GM21423 (cell line): ENCODE measurements at regions not wholly inside any gene's neighbourhood (a gene's known extent, or its start where the extent isn't known, plus 50 kb on each side); places are given as distances from the start of the nearest gene placed in this dataset.

Source experiments
- ATAC-seq: cut with Tn5 transposase; IDR thresholded peaks from one replicate; pipeline ENCODE4 v1.9.1; 2021; ENCODE audit warnings: mild to moderate bottlenecking, moderate library complexity; ENCODE audit not compliant: unreplicated experiment

- ATAC-seq, result no peak
Measured at GRCh38 chr2:117492209-117492851, 322.2 kb upstream of the DDX18 start.

GRCh38 chr2:117500721-117501120, 313.8 kb upstream of the DDX18 start:
- no peak for ATAC-seq

DNA sequence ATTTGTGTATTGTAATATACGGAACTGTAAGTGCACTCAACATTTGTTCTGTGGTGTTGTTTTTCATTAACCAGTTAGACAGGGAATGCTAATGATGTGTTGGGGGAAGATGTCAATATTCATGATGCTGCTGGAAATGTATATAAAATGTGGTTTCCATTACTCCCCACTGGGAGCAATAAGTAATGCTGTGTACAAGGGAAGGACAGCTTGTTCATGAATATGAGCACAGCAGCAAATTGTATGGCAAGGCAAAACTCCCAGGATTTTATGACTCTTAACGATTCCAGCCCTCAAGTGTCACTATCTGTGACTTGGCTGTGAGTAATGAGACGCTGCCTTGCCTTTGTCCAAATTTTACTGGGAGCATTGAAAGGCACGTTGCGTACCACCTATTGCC, 312.4 kb upstream of the DDX18 start:
- ATAC-seq, result no peak

DNA sequence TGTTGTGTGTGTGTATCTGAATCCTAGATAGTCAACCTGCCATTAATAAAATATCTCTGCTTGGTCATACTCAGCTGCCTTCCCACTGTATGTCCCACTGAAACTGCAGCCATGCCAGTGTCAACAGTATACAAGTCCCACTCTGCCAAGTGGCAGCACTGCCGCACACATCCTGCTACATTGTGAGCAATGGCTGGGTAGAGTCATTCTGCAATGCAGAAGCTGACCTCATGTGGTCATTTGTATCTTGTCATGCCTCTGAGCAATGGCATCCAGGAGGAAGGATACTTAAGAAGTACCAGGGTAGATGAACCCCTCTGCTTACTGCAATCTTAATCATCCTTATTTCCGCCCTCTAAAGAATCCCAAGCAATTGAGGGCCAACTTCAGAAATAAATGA, 302.2 kb upstream of the DDX18 start:
- ATAC-seq, result no peak

GRCh38 chr2:117514371-117514770, 300.1 kb upstream of the DDX18 start:
- no peak for ATAC-seq

GRCh38 chr2:117519238-117519637, 295.3 kb upstream of the DDX18 start:
- no peak for ATAC-seq

- ATAC-seq, result no peak
Measured at GRCh38 chr2:117519721-117520120, 294.8 kb upstream of the DDX18 start.

DNA sequence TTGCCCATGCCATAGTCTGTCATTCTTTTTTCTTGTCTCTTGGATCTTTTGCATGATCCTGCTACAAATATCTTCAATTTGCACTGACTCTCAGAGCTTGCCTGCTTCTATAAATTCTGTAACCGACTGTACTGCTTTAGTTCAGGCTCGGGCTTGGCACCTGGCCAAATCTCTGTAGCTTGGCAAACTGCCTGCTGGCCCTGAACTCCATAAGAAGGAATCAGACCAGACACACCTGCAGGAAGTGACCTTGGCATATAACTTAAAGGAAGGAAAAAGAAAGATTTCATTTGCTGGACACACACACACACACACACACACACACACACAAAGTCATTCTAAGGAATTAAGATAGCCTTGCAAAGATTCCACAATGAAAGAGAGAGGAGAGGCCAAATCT, 291.2 kb upstream of the DDX18 start:
- no peak for ATAC-seq

DNA sequence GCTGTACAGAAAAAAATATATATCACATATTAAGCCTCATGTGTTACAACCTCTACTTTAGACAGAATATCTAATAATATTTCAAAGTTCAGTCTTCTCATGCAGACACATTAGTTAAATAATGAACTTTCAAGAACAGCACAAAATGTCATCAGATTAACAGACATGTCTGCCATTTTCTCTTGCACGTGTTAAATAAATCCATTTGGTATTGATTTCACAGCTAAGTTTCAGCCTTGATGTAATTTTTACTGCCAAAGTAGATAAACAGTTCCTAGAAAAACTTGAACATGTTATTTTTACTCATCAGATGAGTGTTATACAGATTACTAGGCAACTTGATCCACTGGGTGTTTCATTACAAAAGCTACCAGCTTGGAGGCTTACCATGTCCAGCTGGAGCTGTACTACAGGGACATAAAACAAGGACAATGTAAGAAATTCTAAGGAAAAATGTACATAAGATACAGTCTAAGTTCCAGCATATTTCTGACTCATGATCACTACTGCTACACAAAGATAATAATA, 290.7 kb upstream of the DDX18 start:
- no peak for ATAC-seq

DNA sequence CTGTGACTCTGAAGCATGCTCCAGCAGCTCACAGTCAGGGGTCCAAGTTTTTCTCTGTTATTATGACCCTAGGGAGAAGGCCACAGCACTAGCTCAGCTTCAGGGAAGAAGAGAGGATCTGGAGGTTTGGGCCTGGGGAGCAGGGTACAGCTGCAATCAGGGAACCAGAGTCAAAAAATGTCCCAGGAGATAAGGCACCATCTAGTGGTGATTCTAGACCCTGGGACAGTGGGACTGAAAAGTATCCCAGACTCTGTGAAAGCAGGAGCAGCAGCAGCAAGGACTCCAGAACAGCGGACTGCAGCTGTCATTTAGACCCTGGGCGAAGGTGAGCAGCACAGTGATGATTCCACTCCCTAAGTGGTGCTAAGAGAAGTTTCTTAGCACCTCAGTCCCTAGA, 278.4 kb upstream of the DDX18 start:
- no peak for ATAC-seq

DNA sequence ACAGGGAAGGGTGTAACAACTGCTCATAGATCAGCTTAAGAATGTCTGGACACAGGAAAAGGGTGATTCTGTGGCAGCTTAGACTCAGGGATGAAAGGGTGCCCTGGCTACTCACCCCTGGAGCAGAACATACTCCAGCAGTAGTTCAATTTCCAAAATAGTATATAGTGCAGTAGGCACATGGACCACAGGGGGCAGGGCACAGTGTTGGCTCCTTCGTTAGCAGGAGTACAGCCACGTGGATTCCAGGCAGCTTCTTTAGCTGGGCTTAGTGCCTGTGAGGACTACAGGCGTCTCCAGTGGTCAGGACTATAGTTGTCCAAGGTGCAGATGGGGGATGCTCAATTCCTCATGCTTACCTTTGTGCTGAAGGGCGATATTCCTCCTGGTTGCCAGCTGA, 277.5 kb upstream of the DDX18 start:
- ATAC-seq, result no peak

GRCh38 chr2:117551858-117552257, 262.6 kb upstream of the DDX18 start:
- no peak for ATAC-seq

DNA sequence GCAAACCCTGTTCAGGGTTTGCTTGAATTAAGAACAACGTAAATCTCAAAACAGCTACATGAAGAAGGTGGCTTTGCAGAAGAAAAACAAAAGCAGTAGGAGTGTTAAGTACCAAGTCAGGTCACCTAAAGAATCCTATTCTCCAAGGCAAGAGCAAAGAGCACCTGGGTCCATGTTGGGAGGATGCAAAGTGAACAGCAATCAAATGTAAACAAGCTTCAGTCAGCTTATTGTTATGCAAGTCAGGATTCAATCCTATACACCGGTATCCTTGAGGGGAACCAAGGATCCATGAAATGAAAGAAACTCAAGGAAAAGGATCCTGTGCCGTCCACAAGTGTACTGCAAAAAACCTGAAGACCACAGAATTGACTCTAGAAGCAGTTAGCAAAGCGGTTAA, 261.0 kb upstream of the DDX18 start:
- ATAC-seq, result no peak

DNA sequence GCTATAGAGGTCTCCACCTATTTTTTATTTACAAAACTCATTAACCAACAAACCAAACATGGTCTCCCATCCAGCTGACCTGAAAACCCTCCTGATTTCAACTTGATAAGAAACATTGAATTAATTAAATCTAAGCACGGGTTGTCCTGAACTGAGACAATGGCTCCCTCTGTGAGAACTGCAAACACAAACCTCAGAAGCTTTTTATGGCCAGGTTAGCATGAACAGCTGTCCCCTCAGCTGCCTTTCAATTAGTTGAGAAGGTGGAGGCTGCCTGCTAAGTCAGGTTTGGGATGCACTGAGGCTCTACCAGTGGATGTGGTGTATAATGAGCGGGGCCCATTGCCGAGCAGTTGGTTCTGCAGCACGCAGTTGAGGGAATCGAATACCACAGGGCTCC, 258.5 kb upstream of the DDX18 start:
- no peak for ATAC-seq

- no peak for ATAC-seq
Measured at GRCh38 chr2:117557626-117558025, 256.9 kb upstream of the DDX18 start.

DNA sequence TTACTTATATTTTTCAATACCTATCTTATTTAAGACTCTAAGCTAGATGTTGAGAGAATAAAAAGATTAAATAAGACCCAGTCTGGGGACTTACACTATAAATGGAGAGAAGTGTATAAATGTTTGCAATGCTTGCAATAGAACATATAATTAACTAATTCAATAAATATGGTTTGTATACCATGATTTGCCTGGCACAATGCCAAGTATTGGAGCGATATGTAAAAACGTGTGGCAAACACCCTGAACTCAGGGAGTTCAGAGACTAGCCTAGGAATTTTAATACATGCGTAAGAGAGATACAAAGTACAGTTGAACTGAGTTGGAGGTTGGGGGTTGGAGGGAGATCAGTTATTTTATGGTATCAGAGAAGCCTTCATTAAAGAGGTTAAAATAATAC, 251.8 kb upstream of the DDX18 start:
- ATAC-seq, result no peak

DNA sequence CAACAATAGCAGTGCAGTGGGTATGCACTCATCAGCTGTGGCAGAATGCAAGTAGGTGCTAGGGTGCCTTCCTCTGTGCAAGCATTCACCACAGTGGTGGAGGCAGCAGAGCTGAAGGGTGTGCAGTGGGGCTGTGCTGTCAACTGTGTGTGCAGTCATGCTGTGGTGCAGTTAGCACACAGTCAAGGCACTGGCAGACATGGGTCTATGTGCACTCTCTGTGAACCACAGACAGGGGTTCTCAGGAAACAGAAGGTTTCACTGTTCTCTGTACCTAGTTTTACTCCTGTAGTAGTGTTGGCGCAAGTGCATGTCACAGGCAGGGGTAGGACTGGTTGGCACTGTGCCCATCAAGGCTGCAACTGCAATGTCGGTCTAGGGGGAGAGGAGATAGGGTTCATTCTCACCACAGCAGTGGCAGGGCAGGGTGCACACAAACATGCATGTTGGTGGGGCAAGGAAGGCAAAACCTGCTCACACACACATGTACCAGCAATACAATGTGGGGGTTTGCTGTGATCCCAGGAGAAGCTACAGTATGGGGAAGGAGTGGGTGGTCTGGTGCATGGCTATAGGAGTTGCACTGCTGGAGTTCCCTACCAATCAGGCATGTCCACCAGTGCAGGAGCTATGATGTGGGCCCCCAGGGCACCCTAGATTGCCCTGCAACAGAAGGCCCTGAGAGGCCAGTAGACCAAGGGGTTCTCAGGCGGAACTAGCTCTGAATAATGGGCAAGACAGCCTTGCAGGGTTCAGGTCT, 242.7 kb upstream of the DDX18 start:
- ATAC-seq, result no peak

- no peak for ATAC-seq
Measured at GRCh38 chr2:117587310-117587709, 227.2 kb upstream of the DDX18 start.

DNA sequence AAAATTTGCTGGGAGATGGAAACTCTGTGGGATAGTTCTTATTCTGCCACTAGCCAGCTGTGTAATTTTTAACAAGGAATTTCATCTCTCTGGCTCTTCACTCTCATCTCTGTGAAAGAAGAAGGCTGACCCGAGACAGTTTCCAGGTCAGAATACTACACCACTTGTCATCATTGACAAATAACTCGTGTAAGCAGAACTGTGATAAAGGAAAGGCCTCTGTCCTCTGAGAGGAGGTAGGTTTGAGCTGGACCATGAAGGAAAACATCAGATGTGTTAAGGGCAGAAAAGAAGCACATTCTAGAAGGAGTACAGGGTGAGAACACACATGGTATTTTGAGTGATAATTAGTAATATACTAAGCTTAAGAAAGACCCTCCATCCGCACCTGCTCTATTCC, 211.4 kb upstream of the DDX18 start:
- no peak for ATAC-seq

GRCh38 chr2:117603567-117603966, 210.9 kb upstream of the DDX18 start:
- no peak for ATAC-seq

DNA sequence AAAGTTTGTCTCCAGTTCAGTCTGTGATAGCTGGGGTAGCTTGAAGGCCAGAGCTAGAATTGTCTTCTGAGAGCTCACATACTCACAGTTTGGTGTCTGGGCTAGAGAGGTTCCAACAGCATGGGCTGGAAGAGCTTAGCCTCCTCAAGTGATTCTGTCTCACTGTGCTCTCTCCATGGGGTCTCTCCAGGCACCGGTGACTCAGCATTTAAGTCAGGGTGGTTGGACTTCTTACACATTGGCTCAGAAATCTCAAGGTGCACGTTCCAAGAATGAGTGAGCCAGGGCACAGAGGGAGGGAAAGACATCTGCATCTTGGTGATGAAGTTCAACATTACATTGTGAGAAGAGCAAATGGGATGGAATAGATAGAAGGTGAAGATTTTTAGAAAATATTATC, 207.3 kb upstream of the DDX18 start:
- no peak for ATAC-seq

DNA sequence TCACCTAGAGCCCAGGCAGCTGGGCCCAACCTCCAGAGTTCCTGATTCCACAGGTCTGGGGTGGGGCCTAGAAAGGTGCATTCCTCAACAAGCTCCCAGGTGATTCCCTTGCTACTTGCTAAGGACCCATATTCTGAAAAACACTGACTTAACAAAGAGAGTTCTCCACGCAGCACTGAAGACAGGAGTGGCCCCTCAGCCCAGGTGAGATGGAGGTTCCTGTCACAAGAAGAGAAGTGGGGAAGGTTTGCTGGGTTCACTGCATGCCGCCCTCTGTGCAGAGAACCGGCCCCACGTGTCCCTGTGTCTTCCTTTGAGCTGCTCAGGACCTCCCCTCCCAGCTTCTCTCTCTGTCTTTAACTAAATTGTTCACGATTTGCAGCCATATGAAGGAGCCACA, 201.4 kb upstream of the DDX18 start:
- ATAC-seq, result no peak

DNA sequence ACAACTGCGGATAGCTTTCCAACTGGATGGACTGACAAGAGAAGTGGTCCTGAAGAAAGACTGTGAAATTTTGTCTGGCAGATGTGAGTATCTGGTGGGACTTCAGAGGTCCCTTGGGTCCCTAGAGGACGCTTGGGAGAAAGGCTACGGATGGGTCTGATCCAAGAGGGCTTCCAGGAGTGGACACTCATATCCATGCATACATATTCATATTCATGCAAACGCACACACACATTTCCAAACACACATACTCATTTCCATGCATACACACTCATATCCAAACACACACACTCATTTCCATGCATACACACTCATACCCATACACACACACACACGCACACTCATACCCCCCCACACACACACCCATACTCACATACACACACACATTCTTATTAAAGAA, 200.2 kb upstream of the DDX18 start:
- no peak for ATAC-seq
